ENCODE measurements at regions not wholly inside any gene's neighbourhood (a gene's known extent, or its start where the extent isn't known, plus 50 kb on each side); places are given as distances from the start of the nearest gene placed in this dataset.

GRCh38 chr6:133814238-133814637 lies 74.7 kb upstream of the TCF21 start:
- FAIRE-seq, result no peak
- no peak overlapping the region for H3K4me3 ChIP-seq
- no peaks in the 10 kb centered on the region for H3K27me3 ChIP-seq
- ATAC-seq, result no peak
- H3K36me3 ChIP-seq, result no peaks in the 10 kb centered on the region
- H3K9me3 ChIP-seq, result no peaks in the 10 kb centered on the region
- H3K4me1 ChIP-seq, result no peaks in the 10 kb centered on the region
- H3K27ac ChIP-seq, result no peak overlapping the region
- no peak for TF ChIP-seq CTCF (IDR thresholded peaks at IDR 0.05)
- intact Hi-C loops (cut with DNase I), result no loop called here
- WGBS, 2 donors, result 35 to 47% methylated on average over 1 of the region's 1 CpG
- DNase-seq, result no peak

GRCh38 chr6:133814797-133815196 lies 74.1 kb upstream of the TCF21 start:
- Histone ChIP-seq H3K4me1 (no peaks in the 10 kb centered on the region), H3K9me3 (no peaks in the 10 kb centered on the region), H3K27ac (no peak overlapping the region), H3K27me3 (no peaks in the 10 kb centered on the region), H3K36me3 (no peaks in the 10 kb centered on the region), H3K4me3 (no peak overlapping the region)
- ATAC-seq, result no peak
- 35 to 62% methylated on average over 1 of the region's 1 CpG for WGBS, 2 donors
- FAIRE-seq, result no peak
- intact Hi-C loops (cut with DNase I), result no loop called here
- no peak for TF ChIP-seq CTCF (IDR thresholded peaks at IDR 0.05)
- DNase-seq, result no peak

- Histone ChIP-seq H3K27me3 (no peaks in the 10 kb centered on the region), H3K36me3 (no peaks in the 10 kb centered on the region), H3K27ac (no peak overlapping the region), H3K9me3 (no peaks in the 10 kb centered on the region), H3K4me3 (no peak overlapping the region), H3K4me1 (no peaks in the 10 kb centered on the region)
- DNase-seq (no peak), FAIRE-seq (no peak), ATAC-seq (no peak)
- WGBS, 2 donors, result 41 to 55% methylated on average over 2 of the region's 2 CpGs
- intact Hi-C loops (cut with DNase I), result no loop called here
- no peak for TF ChIP-seq CTCF (IDR thresholded peaks at IDR 0.05)
Observed at GRCh38 chr6:133815313-133815712, 73.6 kb upstream of the TCF21 start.

- DNase-seq, result no peak
- intact Hi-C loops (cut with DNase I), result no loop called here
- H3K27me3 ChIP-seq, result no peaks in the 10 kb centered on the region
- H3K4me3 ChIP-seq, result no peak overlapping the region
- H3K36me3 ChIP-seq, result no peaks in the 10 kb centered on the region
- TF ChIP-seq CTCF (IDR thresholded peaks at IDR 0.05), result no peak
- 57 to 64% methylated on average over 1 of the region's 1 CpG for WGBS, 2 donors
- H3K4me1 ChIP-seq, result no peaks in the 10 kb centered on the region
- H3K9me3 ChIP-seq, result no peaks in the 10 kb centered on the region
- no peak for FAIRE-seq
- ATAC-seq, result no peak
- H3K27ac ChIP-seq, result no peak overlapping the region
Observed at GRCh38 chr6:133816171-133816570, 72.7 kb upstream of the TCF21 start.

- Histone ChIP-seq H3K27me3 (peaks cover 0 to 3% (median 0%) of the 10 kb centered on the region in 4 donors), H3K9me3 (no peaks in the 10 kb centered on the region), H3K4me3 (no peak overlapping the region), H3K27ac (no peak overlapping the region), H3K36me3 (no peaks in the 10 kb centered on the region), H3K4me1 (no peaks in the 10 kb centered on the region)
- no peak for ATAC-seq
- FAIRE-seq, result no peak
- intact Hi-C loops (cut with DNase I), result no loop called here
- peak; percentile 10 to 45 (median 26) for TF ChIP-seq CTCF (IDR thresholded peaks at IDR 0.05)
- peak in 3 of 6 donors; percentile 23 to 58 (median 25) for DNase-seq
- WGBS, 2 donors, result 64 to 82% methylated on average over 9 of the region's 9 CpGs
Observed at GRCh38 chr6:133817460-133818047, 71.4 kb upstream of the TCF21 start.
